HPDE6-E6E7 (cell line): ENCODE measurements at regions not wholly inside any gene's neighbourhood (a gene's known extent, or its start where the extent isn't known, plus 50 kb on each side); places are given as distances from the start of the nearest gene placed in this dataset.

Source experiments
- DNase-seq: peaks from one replicate; pipeline ENCODE4 v3.0.0; 2011; ENCODE audit warnings: missing footprints; ENCODE audit errors: extremely low spot score

DNA sequence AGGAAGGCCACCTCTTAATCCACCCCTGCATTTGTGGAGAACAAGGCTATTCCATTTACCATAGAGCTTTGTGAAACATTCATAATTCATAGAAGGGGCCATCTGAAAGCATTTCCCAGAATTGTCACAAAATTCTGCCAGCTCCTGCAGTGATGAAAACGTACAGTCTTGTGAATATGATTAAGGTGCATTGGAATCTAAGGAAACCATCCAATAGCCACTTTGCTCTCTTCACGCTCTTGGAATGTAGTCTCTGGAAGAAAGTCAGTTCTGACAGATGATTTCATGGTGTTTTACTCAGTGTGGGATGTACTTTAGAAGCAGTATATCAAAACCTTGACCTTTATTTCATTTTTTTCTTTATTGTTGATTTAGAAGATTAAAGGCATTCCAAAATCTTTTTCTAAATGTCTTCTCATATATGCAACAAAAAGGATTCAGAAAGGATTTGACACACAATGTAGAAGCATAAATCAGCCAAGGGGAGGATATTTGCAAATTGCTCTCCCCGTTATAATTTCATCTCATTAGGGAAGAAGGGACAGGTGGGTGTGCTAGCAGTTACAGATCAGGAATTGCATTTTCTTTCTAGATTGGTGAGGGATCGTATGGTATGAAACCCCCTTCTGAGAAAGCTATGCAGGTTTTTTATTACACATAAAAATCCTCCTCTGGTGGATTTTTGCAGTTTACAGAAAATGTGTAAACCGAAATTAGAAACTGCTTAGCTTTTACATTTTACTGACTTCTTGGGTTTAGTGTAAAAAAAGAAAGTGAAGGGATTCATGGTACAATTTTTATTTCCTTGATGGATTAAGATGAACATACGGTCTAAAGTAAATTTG lies 390.2 kb downstream of the LRIG3 start:
- peak; percentile 11 for DNase-seq

DNA sequence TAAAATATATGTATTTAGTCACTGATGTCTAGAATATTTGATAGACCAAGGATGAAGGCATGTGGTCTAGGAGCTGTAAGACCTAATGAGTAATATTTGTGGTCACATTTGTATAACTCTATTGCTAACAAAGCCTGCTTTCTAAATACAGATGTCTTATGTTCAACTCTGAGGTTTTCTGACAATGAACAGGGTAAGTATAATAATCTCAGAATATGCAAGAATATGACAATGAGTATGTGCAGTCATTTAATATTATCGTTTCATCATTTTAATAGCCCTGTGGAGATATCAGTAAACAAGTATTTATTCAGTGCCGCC lies 389.6 kb downstream of the LRIG3 start:
- no peak for DNase-seq

DNA sequence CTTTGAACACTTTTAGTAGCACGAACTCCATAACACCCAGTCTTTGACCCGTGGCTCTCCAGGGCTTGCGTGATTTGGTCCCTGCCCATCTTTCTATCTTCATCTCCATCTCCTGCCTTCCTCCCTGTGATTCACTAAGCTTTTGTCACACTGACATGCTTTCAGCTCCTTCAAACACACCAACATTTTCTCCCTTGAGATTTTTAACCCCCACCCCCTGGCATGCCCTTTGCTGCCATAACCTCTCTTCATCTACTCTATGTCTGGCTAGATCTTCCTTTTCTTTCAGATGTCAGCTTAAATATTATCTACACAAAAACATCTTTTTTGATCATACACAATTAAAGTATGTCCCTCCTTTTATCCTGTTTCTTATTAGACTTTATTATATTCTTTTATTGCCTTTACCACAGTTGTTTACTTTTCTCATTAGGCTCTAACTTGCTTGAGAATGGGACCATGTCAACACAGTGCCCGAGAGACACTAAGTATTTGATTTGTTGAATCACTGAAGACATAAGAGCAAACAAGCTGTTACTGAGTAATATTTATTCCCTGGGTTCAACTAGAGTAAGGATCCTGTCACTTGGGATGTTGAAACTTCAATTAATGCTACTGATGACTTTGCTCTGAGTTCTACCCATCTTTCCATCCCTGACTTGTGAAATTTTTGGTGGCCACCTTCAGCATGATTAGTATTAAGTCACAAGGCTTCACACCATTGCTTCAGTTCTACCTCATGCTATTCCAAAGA lies 387.3 kb downstream of the LRIG3 start:
- no peak for DNase-seq

DNA sequence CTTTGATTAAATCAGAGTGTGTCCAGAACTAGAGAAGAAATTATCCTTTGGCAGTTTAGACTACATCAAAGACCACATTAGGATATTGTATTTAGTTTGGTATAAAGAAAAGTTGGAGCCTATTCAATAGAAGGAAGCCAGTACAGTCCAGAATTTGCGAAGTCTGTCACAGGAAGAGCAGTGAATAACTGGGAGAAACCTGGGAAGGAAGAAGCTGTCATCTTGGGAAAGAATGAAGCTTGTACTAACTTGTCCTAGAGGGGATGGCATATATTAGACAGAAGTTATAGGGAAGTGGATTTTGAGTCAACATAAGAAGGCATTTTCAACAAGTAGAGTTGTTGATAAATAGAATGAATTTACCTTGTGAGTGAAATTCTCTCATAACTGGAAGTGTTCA lies 386.7 kb downstream of the LRIG3 start:
- DNase-seq, result no peak

DNA sequence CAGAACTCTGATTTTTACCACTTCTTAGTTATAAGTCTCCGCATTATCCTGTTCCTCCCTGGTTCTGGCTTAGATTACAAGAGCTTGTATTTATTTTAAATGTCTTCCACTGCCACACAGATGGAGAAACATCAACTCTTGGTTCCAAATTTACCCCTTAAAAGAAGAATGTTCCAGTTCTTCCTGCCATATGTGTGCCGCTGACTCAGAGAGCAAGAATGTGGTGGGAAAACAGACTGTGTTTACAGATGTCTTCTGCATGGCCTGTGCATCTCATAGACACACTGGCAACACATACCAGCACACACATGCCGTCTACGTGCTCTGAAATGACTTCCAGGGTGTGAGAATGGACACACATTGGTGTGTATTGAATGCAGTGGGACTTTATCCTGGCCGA lies 383.0 kb downstream of the LRIG3 start:
- no peak for DNase-seq

DNA sequence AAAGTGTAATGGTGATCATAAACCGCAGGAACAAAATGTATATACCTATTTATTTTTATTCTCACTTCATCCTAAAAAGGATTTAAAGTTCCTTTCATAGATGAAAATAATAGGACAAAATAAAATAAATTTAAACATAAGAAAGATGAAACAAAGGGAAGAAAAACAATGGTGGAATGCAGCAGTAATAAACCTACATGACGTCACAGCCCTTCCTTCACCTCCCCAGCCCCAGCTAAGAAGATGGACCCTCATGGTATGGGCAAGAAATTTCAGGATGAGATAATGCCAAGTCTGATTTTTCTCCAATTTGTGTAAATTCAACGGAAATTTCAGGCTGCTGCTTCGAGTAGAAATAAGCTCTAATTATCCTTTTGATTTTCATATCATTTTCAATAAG lies 381.0 kb downstream of the LRIG3 start:
- no peak for DNase-seq

DNA sequence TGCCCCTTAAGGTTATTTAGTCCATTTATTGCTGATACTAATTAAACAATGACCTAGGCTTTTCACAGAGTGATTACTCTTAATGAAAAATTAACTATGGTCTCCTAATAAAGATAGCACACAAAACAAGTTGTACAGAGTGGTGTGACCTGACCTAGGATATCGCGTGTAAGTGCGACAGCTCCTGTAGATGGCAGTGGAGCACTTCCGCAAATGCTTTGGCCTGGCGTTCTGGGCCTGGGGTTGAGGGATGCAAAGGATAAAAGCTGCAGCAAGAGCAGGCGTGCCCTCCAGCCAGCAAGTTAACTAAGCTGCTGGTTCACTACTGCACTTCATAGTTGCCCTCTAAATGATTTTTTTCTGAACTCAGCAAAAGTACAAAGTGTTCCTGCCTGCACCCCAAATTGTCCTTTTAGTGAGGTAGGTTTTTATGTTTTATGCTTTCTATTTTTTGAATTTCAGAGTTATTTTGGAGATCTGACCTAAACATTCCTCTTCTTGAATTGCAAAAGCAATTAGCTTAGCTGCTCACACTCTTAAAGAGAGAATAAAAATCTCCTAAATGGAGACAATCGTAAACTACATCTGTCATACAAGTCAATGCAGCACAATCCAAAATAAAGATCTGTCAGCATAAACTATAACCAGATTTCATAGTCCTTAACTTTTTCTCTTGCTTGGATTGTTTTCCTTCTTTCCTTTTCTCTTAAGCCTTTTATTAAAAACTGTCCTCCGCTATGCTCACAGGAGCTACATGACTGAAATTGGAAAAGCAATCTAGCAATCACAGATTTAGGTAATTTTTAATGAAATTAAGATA lies 379.6 kb downstream of the LRIG3 start:
- DNase-seq, result peak; percentile 48

DNA sequence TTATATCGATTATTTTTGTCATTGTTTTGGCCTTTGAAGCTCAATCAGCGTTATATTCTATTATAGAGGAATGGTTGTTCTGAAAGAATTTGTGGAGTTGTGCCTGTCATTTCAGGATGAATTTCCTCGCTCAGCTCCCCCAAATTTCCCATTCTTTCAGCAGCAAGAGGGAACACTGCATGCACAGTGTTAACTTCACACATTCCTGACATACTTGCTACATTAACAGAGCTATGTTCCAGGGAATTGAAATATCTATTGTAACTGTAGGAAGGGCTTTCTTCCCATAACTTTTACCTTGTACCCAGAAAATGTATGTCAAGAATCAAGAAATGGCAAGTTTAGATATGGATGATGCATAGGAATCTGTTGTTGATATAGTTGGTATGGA lies 379.0 kb downstream of the LRIG3 start:
- DNase-seq, result no peak

DNA sequence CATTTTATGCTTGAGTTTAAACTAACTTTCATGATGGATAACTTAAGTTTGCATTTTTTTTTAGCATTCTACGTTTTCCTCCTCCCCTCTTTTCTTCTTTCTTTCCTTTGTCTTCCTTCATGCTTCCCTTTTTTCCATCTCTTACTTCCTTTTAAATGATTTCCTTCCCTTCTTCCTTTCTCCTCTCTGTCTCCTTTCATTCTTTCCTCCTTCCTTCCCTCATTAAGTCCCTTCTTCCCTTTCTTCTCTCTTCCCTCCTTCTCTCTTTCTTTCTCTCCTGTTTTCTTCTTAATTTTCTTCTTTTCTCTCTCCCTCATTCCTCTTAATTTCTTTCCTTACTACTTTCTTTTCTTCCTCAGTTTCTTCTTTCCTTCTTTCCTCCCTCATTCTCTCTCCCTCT lies 376.0 kb downstream of the LRIG3 start:
- DNase-seq, result no peak

DNA sequence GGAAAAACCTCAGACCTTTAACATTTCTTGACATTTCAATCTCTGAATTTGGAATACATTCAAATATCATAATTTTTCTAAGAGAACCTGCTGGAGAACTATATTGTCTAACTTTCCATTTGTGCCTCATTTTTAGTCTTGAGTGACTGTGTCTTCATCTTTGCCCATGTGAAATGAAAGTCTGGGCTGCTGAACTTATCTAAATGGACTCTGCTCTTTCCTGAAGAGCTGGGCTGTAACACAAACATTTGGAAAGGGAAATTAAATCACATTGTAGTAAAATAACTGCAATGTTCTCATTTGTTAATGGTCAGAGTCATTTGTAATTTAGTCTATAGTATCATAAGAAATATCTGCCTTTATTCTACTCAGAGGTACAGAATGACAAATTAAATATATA lies 373.1 kb downstream of the LRIG3 start:
- no peak for DNase-seq

DNA sequence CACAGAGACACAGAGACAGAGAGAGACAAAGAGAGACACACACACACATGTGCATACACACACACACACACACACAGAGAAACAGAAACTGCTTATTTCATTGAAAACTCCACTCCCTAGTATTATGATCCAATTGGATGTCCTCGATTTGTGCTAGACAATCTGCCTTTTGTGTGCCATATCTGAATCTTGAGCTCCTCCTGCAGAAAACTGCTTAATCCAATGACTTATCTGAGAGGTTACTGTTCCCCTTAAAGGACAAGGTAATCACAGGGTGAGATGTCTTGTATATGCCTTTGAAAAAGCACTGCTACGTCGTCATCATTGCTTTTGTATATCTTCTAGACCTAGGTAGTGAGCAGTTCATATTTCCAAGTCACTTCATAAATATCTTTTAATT lies 371.5 kb downstream of the LRIG3 start:
- no peak for DNase-seq

DNA sequence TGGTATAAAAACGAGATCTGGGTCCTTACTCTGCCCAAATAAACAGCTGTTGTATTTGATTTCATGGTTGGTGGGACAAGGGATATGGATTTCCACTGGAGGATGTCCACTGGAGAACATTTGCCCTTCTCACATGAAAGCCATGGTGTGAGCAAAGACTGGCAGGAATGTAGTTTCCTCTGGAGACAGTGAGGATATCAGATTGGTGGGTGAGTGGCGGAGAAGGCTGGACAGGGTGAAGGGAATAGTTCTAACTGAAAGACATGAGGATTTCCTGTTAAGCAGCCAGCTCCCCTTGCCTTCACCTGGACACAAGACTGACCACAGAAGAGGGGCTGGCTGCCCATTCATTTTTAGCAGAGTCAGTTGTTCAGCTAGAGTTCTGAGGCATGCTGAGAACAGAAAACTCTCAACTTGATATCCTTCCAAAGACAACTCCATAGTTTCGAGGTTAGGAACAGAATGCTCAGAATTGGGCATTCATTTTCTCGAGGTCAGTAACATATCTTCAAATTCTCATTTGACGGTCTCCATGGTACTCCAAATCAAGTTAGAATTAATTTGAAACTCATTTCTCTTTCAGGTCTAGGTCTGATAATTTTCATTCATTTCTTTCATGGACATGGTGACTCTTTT lies 365.7 kb downstream of the LRIG3 start:
- DNase-seq, result no peak

DNA sequence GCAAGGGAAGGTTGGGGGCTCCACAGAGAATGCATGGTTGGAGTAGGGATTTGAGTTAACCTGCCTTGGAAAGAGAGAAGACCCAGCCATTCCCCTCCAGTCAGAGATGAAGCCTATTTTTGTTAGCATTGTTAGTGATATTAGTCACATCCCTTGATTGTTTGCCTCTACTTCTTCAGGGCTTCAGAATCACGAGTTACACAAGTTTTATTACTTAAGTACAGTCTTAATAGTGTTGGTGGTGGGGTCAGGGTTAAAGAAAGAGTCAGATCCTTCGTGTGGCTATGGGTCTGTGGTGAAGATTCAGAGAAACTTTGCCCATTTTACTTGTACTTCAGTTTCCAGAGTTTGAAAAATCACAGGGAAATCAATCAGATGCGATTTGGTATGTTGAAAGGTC lies 363.1 kb downstream of the LRIG3 start:
- DNase-seq, result peak; percentile 6

DNA sequence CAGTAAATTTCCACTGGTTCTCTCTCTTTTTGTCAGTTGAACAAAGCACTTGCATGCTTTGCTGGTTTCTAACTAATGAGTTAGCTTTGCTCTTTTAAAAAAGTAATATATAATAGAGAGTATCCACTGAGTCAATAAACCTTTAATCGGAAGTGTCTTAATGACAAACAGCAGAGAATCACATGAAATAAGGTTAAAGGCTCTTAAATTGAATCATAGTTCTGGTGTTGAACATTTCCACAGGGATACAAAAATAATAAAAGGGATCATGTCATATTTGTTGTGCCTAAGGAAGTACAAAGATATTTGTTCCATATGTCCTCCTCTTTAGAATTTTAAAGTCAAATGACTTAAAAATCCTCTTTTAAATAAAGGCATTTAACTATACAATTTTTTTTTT lies 362.6 kb downstream of the LRIG3 start:
- DNase-seq, result no peak

DNA sequence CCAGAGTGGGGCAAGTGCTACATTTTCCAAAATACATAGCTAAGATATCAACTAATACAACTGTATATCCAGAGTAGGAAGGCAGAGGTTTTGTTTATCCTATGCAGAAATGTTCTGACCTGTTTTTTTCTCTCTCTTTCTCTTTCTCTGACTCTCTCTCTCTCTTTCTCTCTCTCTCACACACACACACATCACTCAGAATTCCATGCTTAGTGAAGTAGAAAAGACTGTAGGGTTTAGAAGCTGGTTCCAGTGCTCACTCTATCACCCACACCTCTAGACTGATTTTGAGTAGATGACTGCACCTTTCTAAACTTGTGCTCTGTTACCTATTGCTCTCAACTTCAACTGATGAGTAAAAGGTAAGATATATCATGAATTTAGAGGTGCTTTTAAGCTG lies 356.7 kb downstream of the LRIG3 start:
- no peak for DNase-seq

DNA sequence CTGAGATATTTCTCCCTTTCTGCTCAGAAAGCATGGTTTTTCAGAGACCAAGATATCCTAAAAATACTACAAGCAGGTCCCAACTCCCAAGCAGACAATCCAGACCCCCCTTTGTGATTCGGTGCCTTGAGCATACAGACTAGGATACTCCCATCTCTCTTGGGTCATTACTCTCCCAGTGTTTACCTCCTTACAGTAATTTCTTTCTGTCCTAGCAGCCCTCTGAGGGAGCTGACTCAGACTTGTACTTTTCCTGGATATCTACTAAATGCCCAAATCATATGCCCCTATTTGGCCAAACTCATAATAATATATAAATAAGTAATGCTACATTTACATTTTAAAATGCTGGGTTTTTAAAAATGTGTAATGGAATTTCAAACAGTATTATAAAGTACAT lies 355.6 kb downstream of the LRIG3 start:
- DNase-seq, result no peak

DNA sequence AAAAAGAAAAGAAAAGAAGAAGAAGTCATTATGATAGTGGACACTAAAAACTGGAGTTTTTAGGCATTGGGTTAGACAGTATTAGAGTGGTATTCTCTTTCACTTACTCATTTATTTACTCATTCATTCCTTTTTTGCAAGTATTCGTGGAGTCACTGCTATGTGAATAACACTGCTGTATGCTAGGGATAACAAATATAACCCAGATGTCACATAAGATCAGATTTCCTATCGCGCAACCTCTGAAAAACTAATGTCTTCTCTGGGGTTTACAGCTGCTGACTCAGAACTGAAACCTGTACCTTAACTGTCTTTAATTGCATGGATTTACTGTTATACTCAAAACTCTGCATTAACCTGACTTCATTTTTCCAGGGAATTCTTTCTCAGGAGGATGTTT lies 353.7 kb downstream of the LRIG3 start:
- DNase-seq, result no peak

DNA sequence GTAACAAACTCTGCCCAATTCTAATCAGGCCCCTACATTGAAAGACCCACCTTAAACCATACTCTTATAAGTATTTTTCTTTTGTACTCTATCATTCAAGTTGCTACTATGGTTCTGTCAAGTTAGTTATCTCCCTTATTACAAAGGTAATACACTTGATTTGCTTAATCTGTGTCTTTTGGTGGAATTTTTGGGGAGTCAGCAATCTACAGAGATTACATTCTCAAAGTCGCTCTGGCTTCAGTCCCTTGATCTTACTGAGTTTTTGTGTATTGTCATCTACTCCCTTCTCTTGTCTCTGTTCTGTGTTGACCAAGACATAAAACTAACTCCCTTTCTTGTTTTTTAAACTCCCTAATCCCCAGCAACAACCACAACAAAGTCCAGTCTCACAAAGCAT lies 353.1 kb downstream of the LRIG3 start:
- DNase-seq, result no peak

DNA sequence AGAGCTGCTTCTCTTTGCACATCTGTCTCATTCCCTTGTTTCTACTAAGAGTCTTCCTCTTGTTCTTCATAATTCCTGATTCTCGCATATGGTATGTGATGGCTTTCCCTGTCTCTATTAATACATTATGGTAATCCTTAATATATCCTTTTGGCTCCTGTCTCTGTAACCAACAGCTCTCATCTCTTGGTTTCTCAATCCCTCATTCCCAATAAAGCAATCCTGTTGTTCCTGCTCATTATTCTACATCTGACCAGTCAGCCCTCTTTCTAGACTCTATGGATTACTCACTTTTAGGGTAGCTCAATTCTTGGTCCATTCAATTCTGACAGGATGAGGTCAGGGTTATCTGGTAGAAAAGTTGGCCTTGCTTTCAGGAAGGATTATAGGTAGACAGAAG lies 349.9 kb downstream of the LRIG3 start:
- DNase-seq, result no peak

DNA sequence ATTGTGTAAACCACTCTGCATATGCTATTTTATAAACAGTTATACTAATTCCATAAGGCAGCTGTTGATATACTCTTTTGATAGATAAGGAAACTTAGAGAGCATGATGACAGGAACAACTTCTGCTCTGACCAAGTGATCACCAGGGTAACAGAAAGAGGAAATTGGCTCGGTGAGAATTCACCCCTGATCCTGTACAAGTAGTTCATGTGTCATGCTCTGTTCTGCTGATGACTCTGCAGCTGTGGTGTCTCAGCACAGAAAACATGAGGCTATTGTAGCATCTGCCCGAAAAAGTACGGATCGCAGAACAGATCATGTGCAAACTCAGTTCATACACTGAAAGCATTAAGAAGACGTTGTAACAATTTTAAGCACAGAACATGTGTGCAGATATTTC lies 345.0 kb downstream of the LRIG3 start:
- no peak for DNase-seq

DNA sequence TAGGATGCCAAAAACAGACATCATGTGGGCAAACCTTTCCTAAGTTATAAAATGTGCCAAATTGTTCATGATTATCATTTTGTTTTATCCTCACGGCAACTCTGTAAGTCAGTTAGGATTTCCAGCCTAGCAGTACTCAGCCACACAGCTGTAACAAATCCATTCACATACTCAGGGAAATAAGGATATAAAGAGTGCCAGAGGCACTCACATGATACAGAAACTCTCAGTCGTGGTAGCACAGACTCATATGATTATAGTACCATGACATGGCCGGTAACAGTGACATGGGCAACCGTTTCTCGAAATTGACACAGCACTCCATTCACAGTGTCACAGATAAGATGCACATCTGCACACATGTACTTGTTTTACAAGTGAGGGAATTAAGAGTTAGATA lies 344.2 kb downstream of the LRIG3 start:
- no peak for DNase-seq

DNA sequence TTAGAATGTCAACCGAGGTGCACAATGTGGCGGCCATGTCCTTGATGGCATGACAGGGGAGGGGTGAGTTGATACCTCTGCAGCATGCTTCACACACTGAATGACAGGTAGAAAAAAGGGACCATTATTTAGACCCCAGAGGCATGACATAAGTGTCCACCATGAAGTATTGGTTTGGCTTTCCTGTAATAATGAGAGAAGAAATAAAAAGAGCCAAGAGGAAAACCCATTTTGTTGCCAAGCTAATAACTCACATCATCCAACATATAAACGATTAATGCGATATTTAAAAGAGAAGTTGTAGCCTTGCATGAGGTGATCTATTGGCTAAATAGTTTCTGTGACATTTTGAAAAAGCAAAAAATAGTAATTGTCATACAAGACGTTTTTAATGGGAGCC lies 343.4 kb downstream of the LRIG3 start:
- no peak for DNase-seq
